ENCODE measurements at regions not wholly inside any gene's neighbourhood (a gene's known extent, or its start where the extent isn't known, plus 50 kb on each side); places are given as distances from the start of the nearest gene placed in this dataset.

DNA sequence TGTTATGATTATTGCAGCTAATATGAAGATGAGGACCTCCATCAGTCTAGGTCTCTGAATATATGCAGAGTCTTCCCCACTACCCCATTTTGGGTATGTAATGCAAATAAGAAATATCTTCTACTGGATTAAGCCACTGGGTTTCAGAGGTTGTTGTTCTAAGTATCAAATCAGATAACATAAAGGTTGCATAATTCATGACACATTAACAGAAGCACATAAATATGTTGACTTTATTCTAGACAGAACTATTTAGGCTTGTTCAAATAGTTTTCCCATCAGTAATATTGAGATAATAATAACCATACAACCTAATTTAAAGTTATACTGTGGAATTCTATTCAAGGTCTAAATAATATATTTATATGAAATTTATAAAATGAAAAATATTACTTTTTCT, 157.1 kb downstream of the ETV1 start:
- Mint-ChIP-seq H3K27ac (no peak overlapping the region), H3K4me1 (no peaks in the 10 kb centered on the region), H3K27me3 (no peaks in the 10 kb centered on the region), H3K9me3 (ENCODE audit: insufficient read depth) (peaks cover 4% of the 10 kb centered on the region), H3K4me3 (no peak overlapping the region)
- Histone ChIP-seq H3K4me2 (replicated peaks; ENCODE audit: low read depth, low read length, poor library complexity, severe bottlenecking) (no peak overlapping the region), H2AFZ (ENCODE audit: insufficient read depth, low read depth, low read length, poor library complexity, severe bottlenecking) (no peak overlapping the region), H3K4me1 (ENCODE audit: control insufficient read depth in 2 of 2, insufficient read depth in 2 of 2, low read length in 2 of 2) (no peaks in the 10 kb centered on the region), H3K27ac (ENCODE audit: low read length in 2 of 2) (no peak overlapping the region), H3K79me2 (ENCODE audit: control insufficient read depth, insufficient read depth, low read length) (no peaks in the 10 kb centered on the region), H3K9me3 (ENCODE audit: control extremely low read depth in 1 of 3, control insufficient read depth in 2 of 3, insufficient read depth in 1 of 3, low read length in 2 of 3) (no peaks in the 10 kb centered on the region), H3K36me3 (replicated peaks in 1 of 2; ENCODE audit: control extremely low read depth in 1 of 2, control insufficient read depth in 1 of 2, extremely low read depth in 1 of 2, insufficient read depth in 2 of 2, low read length in 1 of 2) (no peaks in the 10 kb centered on the region), H3K9ac (ENCODE audit: low read length) (no peak overlapping the region), H3K27me3 (replicated peaks in 1 of 4; ENCODE audit: control extremely low read depth in 1 of 4, control insufficient read depth in 3 of 4, insufficient read depth in 4 of 4, low read length in 3 of 4) (no peaks in the 10 kb centered on the region), H3K4me3 (ENCODE audit: control extremely low read depth in 1 of 5, extremely low read depth in 1 of 5, insufficient read depth in 1 of 5, low read depth in 2 of 5, low read length in 4 of 5) (no peak overlapping the region), H4K20me1 (ENCODE audit: control insufficient read depth, insufficient read depth, low read length, poor library complexity, severe bottlenecking) (no peaks in the 10 kb centered on the region)
- ChIA-PET CTCF (no interaction called here), POLR2A (no interaction called here)
- TF ChIP-seq, protein P1, sequence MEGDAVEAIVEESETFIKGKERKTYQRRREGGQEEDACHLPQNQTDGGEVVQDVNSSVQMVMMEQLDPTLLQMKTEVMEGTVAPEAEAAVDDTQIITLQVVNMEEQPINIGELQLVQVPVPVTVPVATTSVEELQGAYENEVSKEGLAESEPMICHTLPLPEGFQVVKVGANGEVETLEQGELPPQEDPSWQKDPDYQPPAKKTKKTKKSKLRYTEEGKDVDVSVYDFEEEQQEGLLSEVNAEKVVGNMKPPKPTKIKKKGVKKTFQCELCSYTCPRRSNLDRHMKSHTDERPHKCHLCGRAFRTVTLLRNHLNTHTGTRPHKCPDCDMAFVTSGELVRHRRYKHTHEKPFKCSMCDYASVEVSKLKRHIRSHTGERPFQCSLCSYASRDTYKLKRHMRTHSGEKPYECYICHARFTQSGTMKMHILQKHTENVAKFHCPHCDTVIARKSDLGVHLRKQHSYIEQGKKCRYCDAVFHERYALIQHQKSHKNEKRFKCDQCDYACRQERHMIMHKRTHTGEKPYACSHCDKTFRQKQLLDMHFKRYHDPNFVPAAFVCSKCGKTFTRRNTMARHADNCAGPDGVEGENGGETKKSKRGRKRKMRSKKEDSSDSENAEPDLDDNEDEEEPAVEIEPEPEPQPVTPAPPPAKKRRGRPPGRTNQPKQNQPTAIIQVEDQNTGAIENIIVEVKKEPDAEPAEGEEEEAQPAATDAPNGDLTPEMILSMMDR (IDR thresholded peaks at IDR 0.05): no peak
- TF ChIP-seq EZH2 (IDR thresholded peaks at IDR 0.05; ENCODE audit: borderline replicate concordance, insufficient read depth, low read depth, low read length, poor library complexity, severe bottlenecking): no peak
- intact Hi-C loops (cut with micrococcal nuclease): no loop called here
- DNase-seq (no peak), ATAC-seq (ENCODE audit: low read depth) (no peak)

DNA sequence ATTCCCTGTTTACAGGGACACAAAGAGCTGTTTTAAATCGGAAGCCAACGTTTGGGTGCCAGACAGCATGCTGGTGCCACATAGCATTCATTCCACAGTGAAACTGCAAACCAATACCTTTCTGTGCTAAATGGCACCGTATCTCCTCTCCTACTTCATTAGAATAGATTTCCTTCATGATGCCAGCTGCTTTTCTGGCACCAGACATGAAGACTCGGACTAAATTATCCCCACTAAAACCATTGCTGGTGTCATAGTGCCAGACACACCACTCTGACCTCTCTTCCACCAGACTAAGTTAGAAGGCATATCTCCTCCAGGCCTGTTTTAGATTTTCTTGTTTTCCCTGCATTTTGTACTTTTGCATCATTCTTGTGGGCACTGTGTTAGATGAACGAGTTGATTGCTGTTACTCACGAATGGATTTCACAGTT, 155.1 kb downstream of the ETV1 start:
- no peaks in the 10 kb centered on the region for H3K27me3 ChIP-seq (replicated peaks in 1 of 4; ENCODE audit: control extremely low read depth in 1 of 4, control insufficient read depth in 3 of 4, insufficient read depth in 4 of 4, low read length in 3 of 4)
- no peak overlapping the region for H3K27ac ChIP-seq (ENCODE audit: low read length in 2 of 2)
- Mint-ChIP-seq H3K4me3 (no peak overlapping the region), H3K9me3 (ENCODE audit: insufficient read depth) (peaks cover 4% of the 10 kb centered on the region), H3K4me1 (no peaks in the 10 kb centered on the region), H3K27me3 (no peaks in the 10 kb centered on the region), H3K27ac (no peak overlapping the region)
- intact Hi-C loops (cut with micrococcal nuclease): no loop called here
- ATAC-seq (ENCODE audit: low read depth) (no peak), DNase-seq (no peak)
- H3K4me1 ChIP-seq (ENCODE audit: control insufficient read depth in 2 of 2, insufficient read depth in 2 of 2, low read length in 2 of 2): no peaks in the 10 kb centered on the region
- no peak overlapping the region for H3K4me3 ChIP-seq (ENCODE audit: control extremely low read depth in 1 of 5, extremely low read depth in 1 of 5, insufficient read depth in 1 of 5, low read depth in 2 of 5, low read length in 4 of 5)
- ChIA-PET POLR2A (no interaction called here), CTCF (no interaction called here)
- H4K20me1 ChIP-seq (ENCODE audit: control insufficient read depth, insufficient read depth, low read length, poor library complexity, severe bottlenecking): no peaks in the 10 kb centered on the region
- H2AFZ ChIP-seq (ENCODE audit: insufficient read depth, low read depth, low read length, poor library complexity, severe bottlenecking): no peak overlapping the region
- no peaks in the 10 kb centered on the region for H3K79me2 ChIP-seq (ENCODE audit: control insufficient read depth, insufficient read depth, low read length)
- no peak overlapping the region for H3K4me2 ChIP-seq (replicated peaks; ENCODE audit: low read depth, low read length, poor library complexity, severe bottlenecking)
- no peak overlapping the region for H3K9ac ChIP-seq (ENCODE audit: low read length)
- no peaks in the 10 kb centered on the region for H3K9me3 ChIP-seq (ENCODE audit: control extremely low read depth in 1 of 3, control insufficient read depth in 2 of 3, insufficient read depth in 1 of 3, low read length in 2 of 3)
- WGBS (ENCODE audit: insufficient coverage): 83% methylated on average over 4 of the region's 6 CpGs
- TF ChIP-seq EZH2 (IDR thresholded peaks at IDR 0.05; ENCODE audit: borderline replicate concordance, insufficient read depth, low read depth, low read length, poor library complexity, severe bottlenecking): no peak
- TF ChIP-seq, protein P1 (IDR thresholded peaks at IDR 0.05): no peak
- H3K36me3 ChIP-seq (replicated peaks in 1 of 2; ENCODE audit: control extremely low read depth in 1 of 2, control insufficient read depth in 1 of 2, extremely low read depth in 1 of 2, insufficient read depth in 2 of 2, low read length in 1 of 2): no peaks in the 10 kb centered on the region
